Suppressor macrophage treated with lipopolysaccharide for 1 hour (primary cell): ENCODE measurements at regions not wholly inside any gene's neighbourhood (a gene's known extent, or its start where the extent isn't known, plus 50 kb on each side); places are given as distances from the start of the nearest gene placed in this dataset.

Experiments used
- DNase-seq, 3 donors: peaks; one replicate each; pipeline ENCODE4 v3.0.0-alpha.2; 2020 to 2022

DNA sequence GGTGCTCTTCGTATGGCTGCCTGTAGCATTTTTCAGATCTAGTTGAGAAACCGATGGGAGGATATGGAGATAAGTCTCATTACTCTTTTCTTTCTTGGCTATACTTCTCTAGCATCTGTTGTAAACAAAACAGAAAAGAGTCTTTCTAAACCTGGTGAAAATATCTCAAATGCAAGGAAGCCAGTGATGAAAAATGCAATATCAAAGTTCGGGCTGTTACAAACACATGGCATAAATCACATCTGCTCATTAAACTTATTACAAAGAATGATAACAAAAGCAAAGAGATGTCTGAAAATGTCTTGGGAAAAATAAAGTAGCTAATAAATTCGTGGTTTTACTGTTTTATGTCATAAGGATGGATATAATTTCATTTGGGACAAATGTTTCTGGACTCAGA is 71.8 kb upstream of the IGFBP3 start:
- no peak for DNase-seq

- DNase-seq: no peak
These were observed 69.2 kb upstream of the IGFBP3 start for GRCh38 chr7:45990276-45990675.

DNA sequence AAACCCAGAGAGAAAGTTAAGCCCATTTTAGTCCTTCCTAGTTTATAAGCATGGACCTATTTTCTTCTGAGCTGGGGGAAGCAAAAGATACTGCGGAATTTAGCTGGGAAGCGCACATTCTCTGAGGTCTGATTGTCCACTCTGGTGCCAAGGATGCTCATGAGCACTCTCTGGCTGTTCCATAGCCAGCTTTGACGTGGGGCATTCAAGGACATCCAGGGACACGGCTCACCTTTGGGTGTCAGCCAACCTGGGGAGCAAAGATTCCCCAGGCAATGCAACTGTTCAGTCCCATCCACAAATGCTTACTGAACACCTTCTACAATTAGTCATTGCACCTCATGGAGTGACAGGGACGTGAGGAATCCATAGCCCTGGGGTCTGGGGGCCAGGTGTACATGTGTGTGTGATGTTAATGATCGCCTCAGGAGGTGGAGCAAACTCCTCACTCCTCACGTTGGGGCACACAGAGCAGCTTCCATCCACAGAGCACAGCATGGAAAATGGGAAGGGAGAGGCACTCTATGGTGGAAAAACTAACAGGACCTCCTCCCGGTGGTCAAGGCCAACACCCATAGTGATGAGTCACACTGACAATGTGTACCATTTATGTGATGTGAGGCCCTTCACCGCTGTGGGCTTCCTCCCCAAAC is 67.5 kb upstream of the IGFBP3 start:
- DNase-seq: no peak

DNA sequence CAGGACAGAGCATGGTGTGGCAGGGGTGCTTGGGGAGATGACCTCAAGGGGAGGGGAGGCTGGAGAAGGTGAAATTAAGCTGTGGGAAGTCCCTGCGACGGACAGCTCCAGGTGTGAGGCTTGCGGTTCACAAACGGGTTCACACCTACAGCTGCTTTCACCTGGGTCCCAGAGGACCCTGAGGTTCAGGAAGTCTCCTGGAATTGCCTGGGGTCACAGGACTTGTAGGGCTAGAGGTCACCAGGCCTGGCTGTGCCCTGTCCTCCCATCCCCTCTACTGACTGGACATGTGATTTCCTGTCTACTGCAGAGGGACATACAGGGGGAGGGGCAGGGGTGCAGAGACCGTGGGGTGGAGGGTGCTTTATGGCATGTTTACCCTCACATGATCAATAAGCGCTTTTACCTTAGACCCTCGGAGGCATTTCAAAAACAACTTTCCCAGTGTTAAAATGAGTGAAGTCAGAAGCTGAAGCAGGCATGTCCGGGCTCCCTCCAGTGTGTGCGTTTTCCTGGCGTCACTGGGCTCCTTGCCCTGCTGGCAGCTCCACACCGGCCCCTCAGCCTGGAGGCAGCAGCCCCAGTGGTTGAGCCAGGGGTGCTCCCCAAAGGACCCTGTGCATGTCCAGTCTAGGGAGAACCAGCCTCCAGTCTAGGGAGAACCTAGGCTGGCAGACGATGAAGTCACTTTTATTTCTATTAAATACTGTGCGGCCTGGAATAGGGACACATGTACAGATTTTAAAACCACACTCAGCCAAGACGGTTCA is 66.6 kb upstream of the IGFBP3 start:
- no peak for DNase-seq

DNA sequence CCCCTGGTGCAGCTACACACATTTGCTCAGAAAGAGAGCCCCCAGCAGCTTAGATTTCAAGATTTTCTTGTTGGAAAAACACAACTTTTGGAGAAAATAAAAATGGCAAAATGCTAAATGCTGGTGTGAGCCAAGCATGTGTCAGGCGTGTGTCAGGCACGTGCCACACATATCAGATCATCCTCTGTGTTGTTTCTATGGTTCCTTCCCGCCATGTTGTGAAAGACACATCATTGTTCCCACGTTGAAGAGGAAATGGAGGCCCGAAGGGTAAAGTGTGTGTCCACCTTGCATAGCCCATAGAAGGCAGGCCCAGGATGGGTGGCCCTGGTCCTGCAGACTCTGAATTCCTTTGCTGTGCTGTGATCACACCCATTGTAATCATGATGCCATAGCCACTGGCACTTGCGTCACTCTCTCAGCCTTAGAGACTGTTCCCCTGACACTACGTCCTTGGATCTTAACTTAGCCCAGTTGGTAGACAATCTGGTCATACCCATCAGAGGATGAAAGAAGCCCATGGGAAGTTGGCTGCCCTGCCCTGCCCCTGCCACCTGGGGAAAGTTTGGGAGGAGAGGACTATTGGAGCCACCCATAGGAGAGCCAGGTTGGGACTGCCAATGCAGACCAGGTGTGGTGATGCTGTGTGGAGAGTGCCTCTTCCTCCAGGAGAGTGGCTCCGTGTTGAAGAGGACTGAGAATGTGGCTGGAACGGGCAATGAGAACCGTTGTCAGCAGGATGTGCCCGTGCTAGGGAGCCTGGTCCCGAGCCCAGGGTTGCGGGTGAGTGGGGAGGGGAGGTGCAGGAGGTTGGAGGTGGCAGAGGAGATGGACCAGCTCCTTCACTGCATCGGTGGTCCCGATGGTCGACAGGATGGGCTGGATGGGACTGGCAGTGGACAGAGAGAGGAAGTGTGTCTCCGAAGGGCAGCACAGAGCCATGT is 65.6 kb upstream of the IGFBP3 start:
- no peak for DNase-seq

- DNase-seq: no peak
These were observed 64.8 kb upstream of the IGFBP3 start for GRCh38 chr7:45985902-45986301.

DNA sequence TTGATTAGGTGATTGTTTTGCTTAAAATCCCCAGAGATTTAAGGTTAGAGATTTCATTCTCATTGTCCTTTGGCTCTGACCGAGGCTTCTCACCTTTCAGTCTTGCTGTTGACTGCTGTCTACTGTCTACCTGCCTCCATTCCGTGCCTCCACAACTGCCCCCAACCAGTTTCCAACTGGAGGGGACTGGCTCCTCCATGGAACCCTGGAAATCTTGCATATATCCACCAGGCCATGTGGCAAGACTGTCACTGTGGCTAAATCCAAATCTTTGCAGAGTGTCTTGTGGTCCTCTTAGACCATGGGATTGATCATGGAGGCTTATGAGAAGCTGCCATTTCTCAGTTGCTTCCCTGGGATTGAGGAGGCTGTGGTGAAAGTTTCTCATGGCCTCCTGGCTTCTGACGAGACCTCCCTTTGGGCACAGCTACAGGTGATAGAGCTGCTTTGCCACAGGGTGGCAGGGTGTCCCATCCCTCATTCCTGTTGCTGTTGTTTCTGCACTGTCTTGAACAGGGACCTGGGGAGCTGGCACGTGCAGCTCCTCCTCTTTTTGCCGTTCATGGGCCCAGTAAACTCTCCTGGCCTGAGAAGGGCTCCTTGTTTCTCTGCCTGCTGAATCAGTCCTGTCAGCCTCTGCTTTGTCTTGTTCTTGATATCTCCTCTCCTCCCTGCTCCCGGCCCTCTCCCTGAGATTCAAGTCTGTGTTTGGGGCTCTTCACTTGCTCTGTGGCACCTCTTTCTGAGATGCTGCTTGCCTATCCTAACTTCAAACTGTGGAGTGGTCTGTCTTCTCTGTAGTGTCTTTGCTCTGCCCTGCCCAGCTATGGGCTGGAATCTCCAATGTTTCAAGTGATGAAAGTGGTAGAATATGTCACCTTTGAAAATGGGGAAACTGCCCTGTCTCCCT is 63.6 kb upstream of the IGFBP3 start:
- DNase-seq: no peak

GRCh38 chr7:45983720-45984255 is 62.7 kb upstream of the IGFBP3 start:
- no peak for DNase-seq

DNA sequence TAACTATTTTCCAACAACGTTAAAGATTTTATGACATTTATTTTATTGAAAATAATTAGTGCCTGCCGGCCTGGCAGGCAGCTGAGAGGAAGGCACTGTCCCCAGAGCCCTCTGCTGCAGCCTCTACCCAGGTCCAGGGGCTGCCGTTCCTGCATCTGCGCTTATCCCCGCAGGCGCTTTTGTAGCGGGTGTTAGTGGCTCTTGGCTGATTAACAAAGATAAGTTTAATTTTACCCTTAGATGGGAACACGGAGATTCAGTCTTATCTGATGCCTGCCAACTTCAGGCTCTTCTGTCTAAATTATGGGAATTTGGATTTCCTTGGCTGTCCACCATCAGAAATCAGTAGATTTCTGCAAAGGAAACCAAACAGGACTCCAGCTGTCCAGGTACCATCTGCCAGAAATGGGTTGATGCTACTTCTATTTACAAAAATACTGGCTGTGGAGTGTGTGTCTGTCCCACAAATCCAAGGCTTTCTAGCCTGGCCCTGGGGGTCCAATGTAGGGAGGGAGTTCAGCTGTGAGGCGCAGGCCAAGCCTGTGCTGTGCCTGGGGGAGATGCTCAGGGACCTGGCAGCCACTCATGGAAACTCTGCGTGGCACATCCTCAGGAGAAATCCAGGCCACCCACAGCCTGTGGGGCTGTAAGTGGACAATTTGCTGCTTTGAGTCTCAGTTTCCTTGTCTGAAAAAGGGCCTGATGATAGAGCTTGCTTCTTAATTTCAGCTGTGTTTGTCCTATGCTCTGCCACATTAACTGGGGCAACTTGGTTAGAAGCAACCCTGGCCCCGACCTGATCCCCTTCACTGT is 62.0 kb upstream of the IGFBP3 start:
- no peak for DNase-seq

DNA sequence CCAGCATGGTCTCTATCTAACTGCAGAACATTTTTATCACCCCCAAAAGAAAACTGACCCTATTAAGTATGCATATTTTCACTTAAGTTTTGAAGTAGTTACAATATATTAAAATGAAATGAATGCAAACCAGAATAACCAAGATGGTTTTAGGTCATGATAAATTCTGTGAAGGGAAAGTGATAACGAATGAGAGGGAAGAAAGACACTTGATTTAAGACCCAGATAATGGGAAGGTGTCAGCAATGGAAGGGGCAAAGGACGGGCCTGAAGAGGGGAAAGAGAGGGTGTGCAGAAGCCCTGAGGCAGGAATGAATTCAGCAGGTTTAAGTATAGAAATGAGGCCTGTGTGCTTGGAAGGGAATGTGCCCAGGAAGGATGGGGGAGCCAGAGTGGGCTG is 61.1 kb upstream of the IGFBP3 start:
- DNase-seq: no peak

DNA sequence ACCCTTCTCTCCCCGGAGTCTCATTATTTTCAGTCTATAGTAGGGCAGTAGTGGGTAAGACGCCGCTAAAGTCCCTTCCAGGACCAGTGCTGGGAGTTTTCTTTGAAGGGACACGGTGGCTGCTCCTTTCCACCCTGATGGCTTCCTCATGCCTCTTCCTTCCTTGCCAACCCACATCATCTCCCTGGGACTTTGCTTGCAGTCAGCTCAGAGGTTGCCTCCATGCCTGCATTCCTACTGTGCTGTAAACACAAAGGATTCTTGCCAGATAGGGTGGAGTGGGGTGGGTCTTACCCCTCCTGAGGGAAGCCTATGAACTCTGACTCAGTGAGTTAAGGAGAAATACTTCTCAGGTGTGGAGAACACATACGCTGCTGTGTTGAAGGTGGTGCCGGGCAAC is 59.9 kb upstream of the IGFBP3 start:
- no peak for DNase-seq

GRCh38 chr7:45980181-45980905 is 59.3 kb upstream of the IGFBP3 start:
- DNase-seq: no peak

GRCh38 chr7:45979275-45980180 is 58.5 kb upstream of the IGFBP3 start:
- no peak for DNase-seq

- DNase-seq: no peak
These were observed 57.7 kb upstream of the IGFBP3 start for GRCh38 chr7:45978731-45979211.

- no peak for DNase-seq
These were observed 57.1 kb upstream of the IGFBP3 start for GRCh38 chr7:45978010-45978681.

- DNase-seq: no peak
These were observed 56.2 kb upstream of the IGFBP3 start for GRCh38 chr7:45977256-45977780.

DNA sequence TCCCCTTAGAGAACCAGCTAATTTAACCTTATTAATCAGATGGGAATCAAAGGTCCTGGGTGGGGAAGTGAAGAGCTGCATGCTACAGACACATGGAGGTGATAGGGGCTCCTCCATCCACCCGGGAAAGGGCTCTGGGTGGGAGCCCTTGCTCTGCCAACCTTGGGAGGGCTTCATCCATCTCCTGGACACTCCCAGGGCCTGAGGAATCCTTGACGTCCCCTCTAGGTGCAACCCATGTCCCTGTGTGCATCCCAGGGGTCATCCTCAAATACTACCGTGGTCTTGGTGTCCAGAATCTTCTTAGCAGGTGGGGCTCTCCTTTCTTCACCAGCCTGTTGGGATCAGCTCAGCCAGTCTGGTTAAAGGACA is 55.4 kb upstream of the IGFBP3 start:
- no peak for DNase-seq

DNA sequence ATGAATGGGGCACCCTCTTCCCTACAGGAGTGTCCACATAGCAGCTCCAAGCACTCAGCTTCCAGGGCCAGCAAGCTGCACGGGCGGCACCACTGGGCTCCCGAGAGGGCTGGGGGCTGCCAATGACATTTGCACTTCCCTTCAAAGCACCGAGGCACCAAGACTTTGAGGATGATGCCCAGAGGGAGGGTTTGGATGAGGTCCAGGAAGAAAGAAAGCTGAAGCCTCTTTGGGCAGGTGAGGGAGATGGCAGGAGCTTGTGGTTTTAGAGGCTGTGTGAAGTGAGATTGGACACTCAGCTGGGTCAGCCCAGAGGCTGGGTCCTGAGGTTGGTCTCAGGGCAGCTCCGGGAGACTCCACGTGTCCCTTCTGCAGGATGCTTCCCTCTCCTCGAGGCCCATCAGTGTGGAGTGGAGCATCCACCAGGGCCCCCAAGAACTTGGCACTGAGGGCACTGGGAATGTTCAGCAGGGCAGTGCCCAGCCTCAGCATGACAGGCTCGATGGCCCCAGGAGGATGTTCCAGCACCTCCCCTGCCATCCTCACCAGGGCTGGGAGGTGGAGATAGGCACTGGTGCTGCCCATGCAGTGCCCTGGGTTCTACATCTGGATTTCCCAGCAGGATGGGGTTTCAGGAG is 54.9 kb upstream of the IGFBP3 start:
- DNase-seq: no peak
